GM12874 (cell line): ENCODE measurements at regions not wholly inside any gene's neighbourhood (a gene's known extent, or its start where the extent isn't known, plus 50 kb on each side); places are given as distances from the start of the nearest gene placed in this dataset.

ENCODE experiments used
- TF ChIP-seq, protein P1 (sequence below): IDR thresholded peaks from 2 replicates; pipeline ENCODE4 v1.5.1; 2011; ENCODE audit warnings: low read depth, mild to moderate bottlenecking, control low read depth, low read length, moderate library complexity; ENCODE audit not compliant: insufficient read depth

DNA sequence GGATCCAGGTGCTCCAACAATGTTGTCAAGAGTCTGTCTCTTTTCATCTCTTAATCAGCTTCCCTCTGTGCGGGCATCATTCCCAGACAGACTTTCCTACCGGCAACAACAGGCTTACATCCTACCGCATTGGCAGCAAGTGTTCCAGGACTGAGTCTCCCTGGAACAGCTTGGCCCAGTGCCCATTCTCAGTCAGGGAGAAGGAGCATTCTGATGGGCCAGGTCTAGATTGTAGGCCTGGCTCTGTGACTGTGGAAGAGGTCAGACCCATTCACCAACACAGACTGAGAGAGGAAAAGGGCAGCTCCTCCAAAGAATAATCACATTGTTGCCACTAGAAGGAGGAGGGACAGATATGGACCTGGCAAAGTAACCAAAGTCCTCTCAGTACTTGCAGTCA, 68.1 kb upstream of the TMEM132E start:
- TF ChIP-seq, protein P1, sequence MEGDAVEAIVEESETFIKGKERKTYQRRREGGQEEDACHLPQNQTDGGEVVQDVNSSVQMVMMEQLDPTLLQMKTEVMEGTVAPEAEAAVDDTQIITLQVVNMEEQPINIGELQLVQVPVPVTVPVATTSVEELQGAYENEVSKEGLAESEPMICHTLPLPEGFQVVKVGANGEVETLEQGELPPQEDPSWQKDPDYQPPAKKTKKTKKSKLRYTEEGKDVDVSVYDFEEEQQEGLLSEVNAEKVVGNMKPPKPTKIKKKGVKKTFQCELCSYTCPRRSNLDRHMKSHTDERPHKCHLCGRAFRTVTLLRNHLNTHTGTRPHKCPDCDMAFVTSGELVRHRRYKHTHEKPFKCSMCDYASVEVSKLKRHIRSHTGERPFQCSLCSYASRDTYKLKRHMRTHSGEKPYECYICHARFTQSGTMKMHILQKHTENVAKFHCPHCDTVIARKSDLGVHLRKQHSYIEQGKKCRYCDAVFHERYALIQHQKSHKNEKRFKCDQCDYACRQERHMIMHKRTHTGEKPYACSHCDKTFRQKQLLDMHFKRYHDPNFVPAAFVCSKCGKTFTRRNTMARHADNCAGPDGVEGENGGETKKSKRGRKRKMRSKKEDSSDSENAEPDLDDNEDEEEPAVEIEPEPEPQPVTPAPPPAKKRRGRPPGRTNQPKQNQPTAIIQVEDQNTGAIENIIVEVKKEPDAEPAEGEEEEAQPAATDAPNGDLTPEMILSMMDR: no peak

DNA sequence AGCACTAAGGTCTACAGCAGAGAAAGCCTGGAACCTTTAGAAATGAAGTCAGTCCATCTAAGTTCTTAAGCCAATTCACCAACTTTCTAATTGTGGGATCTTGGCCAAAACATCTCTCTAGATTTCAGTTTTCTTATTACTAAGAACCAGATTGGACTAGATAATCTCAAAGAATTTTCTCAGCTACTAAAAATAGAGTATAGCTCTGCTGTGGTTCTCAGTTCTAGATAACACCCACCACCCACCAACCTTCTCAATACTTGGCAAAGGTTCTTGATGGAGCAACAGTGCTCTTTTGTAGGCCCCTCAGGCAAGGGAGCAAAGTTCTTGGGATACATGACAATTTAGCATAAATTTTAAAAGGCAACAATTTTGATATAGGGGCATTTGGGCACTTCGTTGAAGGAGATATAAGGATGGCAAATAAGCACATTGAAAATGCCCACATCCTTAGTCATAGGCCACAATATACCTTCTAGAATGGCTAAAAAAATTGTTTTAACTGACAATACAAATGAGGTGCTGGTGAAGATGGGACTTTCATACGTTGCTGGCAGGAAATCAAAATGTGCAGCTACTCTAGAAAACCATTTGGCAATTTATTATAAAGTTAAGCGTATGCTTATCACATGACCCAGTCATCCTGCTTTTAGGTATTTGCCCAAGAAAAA, 74.4 kb upstream of the TMEM132E start:
- TF ChIP-seq, protein P1: no peak

DNA sequence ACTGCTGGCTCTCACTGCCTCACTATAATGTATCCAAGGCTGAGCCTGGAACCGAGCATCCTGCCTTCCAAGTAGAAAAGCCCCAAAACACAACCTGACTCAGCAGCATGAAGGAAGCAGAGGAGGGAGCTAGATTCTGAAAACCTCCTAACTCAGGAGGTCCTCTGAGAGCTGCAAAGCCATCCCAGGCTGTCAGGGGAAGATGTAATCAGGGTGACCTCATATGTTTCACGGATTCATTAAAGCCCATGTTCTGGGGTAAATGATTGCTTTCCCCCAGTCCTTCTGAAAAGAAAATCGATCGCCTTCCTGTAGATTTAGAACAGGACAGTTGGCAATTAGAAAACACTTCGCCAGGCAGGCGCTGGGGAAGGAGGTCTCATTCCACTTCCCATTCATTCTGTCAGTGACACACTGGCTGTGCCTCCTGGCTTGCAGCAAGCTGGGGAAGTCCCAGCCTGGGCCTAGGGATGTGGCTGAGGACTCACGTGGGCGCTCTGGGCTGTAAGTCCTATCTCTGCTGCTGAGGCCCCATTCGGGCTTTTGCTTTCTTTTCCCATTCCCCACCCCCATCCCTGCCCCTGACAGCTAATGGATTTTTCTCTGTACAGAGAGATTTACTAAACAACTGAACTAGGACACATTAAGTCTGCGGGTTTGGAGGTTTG, 75.7 kb upstream of the TMEM132E start:
- TF ChIP-seq, protein P1: no peak

DNA sequence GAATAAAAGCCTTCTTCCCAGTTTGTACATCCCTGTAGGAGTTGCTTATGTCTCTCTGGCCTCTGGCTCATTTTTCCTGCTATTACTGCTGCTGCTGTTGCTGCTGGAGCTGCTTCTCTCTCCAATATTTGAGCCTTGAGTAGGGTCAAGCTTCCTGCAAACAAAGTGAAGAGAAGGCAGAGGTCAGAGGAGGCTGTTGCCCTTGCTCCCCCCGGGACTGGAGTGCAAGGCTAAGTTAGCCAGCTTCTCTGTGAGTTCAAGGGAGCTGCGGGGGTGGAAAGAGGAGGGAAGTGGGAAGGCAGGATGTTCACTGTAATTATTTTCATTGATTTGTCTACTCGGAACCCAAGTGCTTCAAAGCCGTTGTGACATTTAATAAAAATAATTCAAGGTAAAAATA, 77.0 kb upstream of the TMEM132E start:
- TF ChIP-seq, protein P1: no peak

DNA sequence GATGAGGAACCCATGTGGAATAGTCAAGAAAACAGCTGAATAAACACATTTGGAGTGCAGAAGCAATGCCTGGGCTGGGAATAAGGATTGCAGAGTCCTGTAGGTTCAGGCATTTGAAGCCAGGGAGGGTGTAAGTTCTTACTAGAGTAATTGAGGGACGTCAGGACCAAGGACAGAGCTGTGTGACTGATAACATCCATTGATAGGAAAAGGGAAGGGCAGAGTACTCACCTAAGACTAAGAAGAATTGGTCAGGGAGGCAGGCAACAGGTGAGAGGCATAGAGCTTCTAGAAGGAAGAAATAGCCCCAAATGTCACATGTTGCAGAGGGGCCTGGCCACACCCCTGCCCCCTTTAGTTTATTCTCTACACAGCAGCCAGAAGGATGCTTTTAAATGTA, 79.8 kb upstream of the TMEM132E start:
- TF ChIP-seq, protein P1: no peak

DNA sequence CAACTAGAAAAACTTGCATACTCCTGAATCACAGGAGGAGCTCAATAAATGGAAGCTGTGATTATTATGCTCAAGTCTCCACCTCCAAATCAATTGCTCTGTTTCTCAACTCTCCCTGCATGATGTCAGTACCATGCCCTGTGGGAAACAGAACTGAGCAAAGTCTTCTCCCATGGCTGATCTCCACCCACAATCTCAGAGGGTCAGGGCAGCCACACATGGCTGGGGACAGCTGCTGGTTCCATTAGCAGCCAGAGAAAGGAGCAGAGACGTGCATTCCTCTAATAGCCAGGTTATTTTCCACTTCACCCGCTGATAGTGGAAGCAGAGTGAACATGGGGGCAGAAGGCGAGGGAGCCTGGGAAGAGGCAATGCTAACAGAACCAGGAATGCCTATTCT, 85.5 kb upstream of the TMEM132E start:
- TF ChIP-seq, protein P1: no peak

DNA sequence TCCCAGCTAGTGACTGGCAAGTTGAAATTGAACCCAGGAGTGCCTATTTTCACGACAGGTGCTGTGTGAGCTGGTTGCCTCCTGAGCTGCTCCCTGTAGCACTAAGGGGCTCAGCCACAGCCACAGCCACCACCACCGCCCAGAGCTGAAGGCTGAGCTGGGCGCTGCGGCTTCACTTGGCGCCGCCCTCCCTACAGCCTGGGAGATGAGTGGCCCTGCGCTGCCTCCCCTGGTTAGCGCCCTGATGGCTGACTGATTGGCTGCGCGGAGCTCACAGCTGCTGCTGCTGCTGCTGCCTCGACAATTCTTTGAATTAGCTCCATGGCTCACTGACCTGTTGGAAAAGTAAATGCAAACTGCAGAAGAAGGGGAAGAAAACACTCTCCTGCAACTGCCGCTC, 91.8 kb upstream of the TMEM132E start:
- TF ChIP-seq, protein P1: no peak
